ENCODE measurements at regions not wholly inside any gene's neighbourhood (a gene's known extent, or its start where the extent isn't known, plus 50 kb on each side); places are given as distances from the start of the nearest gene placed in this dataset.

DNA sequence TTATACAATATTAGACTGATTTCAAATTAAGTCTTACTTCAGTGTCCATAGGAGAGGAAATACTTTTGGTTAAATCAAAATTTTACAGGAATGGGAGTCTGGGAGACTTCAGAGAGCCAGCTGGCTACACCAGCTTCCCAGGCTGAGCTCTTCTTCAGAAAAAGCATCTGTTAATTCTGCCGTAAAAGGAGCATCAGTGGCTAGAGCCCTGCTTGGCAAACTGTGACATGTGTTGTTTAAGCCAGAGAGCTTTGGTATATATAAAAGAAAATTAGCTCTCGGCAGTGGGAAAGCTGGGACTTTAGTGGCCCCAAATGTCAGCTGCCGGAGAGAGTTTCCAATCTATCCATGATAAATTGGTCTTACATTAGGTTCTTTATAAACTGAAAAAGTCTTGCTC is 378.8 kb upstream of the TUSC1 start:
- TF ChIP-seq, protein P1, sequence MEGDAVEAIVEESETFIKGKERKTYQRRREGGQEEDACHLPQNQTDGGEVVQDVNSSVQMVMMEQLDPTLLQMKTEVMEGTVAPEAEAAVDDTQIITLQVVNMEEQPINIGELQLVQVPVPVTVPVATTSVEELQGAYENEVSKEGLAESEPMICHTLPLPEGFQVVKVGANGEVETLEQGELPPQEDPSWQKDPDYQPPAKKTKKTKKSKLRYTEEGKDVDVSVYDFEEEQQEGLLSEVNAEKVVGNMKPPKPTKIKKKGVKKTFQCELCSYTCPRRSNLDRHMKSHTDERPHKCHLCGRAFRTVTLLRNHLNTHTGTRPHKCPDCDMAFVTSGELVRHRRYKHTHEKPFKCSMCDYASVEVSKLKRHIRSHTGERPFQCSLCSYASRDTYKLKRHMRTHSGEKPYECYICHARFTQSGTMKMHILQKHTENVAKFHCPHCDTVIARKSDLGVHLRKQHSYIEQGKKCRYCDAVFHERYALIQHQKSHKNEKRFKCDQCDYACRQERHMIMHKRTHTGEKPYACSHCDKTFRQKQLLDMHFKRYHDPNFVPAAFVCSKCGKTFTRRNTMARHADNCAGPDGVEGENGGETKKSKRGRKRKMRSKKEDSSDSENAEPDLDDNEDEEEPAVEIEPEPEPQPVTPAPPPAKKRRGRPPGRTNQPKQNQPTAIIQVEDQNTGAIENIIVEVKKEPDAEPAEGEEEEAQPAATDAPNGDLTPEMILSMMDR (IDR thresholded peaks at IDR 0.05; ENCODE audit: low read depth, low read length) = no peak
- POLR2A ChIA-PET = interaction anchor here (0.6 kb wide), 1 partner anchor 416 kb away, joined by 3 read pairs; no protein-coding TSS in a partner anchor
- CTCF ChIA-PET = no interaction called here
- no peak overlapping the region for H3K4me3 ChIP-seq (ENCODE audit: low read depth, low read length)
- no peaks in the 10 kb centered on the region for H3K27me3 ChIP-seq (ENCODE audit: control insufficient read depth, insufficient read depth, low read length)
- no peak for DNase-seq (ENCODE audit: low read depth, low spot score)
- no peak overlapping the region for H3K27ac ChIP-seq (ENCODE audit: low read depth, low read length)
- no peaks in the 10 kb centered on the region for H3K9me3 ChIP-seq (ENCODE audit: control insufficient read depth, insufficient read depth, low read length)

DNA sequence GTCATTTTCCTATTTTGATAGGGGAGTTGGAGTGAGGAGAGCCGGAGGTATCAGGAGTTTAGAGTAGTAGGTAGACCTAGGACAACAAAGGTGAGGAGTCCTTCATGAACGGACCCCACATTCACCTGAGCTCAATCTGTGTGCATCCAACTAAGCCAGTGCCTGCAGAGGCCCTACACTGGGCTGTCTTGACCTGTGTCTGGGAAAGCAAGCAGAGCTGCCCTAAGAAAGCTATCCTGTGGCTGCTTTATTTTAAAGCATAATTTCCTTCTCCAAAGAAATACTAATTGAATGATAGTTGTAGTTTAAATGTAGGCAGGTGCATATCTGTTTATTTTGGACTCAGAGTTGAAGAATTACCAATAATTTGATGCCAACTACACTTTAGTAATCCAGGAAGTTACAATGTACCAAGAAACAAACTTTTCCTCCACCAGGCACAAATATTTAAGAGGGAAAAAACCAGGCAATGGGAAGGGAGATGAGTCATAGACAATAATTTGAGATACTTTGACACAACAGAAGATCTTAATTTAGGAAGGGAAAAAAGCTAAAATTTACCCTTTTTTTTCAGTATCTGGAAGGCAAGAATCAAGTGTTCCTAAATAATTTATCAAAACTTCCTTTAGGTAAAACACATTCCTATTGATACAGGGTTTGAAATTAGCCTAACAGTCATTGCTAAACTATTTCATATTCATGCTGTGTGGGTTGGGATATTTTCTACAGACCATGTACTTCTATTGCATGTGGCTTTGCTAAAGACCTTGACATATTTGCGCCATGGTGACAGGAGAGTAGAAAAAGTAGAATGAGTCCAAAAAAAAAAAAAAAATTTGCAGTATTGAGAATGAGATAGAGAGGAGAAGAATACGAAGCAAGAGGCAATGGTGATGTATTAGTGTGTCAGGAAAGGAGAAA is 376.6 kb upstream of the TUSC1 start:
- no peak for DNase-seq (ENCODE audit: low read depth, low spot score)
- no peaks in the 10 kb centered on the region for H3K9me3 ChIP-seq (ENCODE audit: control insufficient read depth, insufficient read depth, low read length)
- CTCF ChIA-PET = no interaction called here
- POLR2A ChIA-PET = no interaction called here
- H3K27ac ChIP-seq (ENCODE audit: low read depth, low read length) = no peak overlapping the region
- TF ChIP-seq, protein P1 (IDR thresholded peaks at IDR 0.05; ENCODE audit: low read depth, low read length) = no peak
- no peak overlapping the region for H3K4me3 ChIP-seq (ENCODE audit: low read depth, low read length)
- H3K27me3 ChIP-seq (ENCODE audit: control insufficient read depth, insufficient read depth, low read length) = no peaks in the 10 kb centered on the region

DNA sequence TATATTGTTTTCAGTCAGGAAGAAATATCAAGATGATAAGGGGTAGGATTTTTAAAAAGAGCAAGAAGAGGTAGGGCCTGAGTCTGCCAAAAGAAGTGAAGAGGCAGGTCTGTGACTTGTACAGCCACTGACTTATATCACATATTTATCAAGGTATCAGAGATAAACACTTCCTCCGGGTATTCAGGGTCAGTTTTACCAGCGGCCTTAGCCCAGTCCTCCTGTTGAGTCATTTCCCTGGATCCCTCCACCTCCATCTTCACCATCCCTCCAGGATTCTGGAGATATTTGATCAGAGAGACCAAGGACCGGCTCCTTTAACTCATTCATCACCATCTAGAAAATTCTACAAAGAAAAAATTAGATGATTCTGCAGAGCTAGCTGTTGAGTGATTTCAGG is 375.7 kb upstream of the TUSC1 start:
- POLR2A ChIA-PET = no interaction called here
- no peak overlapping the region for H3K4me3 ChIP-seq (ENCODE audit: low read depth, low read length)
- H3K27me3 ChIP-seq (ENCODE audit: control insufficient read depth, insufficient read depth, low read length) = no peaks in the 10 kb centered on the region
- DNase-seq (ENCODE audit: low read depth, low spot score) = no peak
- CTCF ChIA-PET = no interaction called here
- no peaks in the 10 kb centered on the region for H3K9me3 ChIP-seq (ENCODE audit: control insufficient read depth, insufficient read depth, low read length)
- no peak overlapping the region for H3K27ac ChIP-seq (ENCODE audit: low read depth, low read length)
- TF ChIP-seq, protein P1 (IDR thresholded peaks at IDR 0.05; ENCODE audit: low read depth, low read length) = no peak

DNA sequence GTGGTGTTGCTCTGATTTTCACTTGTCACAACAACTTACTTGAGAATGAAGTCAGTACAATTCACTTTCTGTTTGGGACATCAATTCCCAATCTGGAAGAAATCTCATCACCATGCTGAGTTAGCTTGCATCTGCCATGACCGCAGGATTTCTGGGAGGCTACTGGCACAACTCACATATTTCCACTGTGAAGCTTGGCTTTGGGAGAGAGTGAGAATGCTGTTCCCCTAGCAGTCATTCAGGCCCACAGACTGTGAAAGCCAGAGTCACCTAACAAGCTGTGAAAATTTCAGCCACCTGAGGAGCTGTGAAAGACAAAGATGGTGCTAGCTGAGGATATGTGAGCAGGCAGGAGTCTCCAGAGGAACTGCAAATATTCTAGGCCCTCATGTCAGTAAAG is 365.2 kb upstream of the TUSC1 start:
- no peaks in the 10 kb centered on the region for H3K27me3 ChIP-seq (ENCODE audit: control insufficient read depth, insufficient read depth, low read length)
- H3K4me3 ChIP-seq (ENCODE audit: low read depth, low read length) = no peak overlapping the region
- TF ChIP-seq, protein P1 (IDR thresholded peaks at IDR 0.05; ENCODE audit: low read depth, low read length) = no peak
- H3K27ac ChIP-seq (ENCODE audit: low read depth, low read length) = no peak overlapping the region
- no peaks in the 10 kb centered on the region for H3K9me3 ChIP-seq (ENCODE audit: control insufficient read depth, insufficient read depth, low read length)
- POLR2A ChIA-PET = no interaction called here
- DNase-seq (ENCODE audit: low read depth, low spot score) = no peak
- CTCF ChIA-PET = no interaction called here

DNA sequence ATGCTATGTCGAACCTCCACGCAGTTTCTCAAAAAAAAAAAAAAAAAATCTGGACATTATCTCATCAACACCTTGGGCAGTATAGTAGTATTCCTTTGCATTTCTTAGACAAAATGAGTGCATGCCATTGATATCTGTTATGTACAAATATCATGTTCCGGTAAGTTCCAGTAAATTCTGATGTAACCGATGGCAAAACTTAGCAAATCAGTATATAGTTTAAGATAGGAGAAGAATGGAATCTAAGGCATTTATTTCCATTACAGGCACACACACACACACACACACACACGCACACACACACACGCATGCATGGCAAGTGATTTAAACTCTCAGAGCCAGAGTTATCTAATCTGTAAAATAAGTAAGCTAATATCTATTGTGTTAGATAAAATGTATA is 356.5 kb upstream of the TUSC1 start:
- Histone ChIP-seq H3K9me3 (ENCODE audit: control insufficient read depth, insufficient read depth, low read length) (no peaks in the 10 kb centered on the region), H3K27ac (ENCODE audit: low read depth, low read length) (no peak overlapping the region), H3K27me3 (ENCODE audit: control insufficient read depth, insufficient read depth, low read length) (no peaks in the 10 kb centered on the region), H3K4me3 (ENCODE audit: low read depth, low read length) (no peak overlapping the region)
- no peak for DNase-seq (ENCODE audit: low read depth, low spot score)
- ChIA-PET CTCF (no interaction called here), POLR2A (interaction anchor here (0.7 kb wide), 1 partner anchor 290 kb away, joined by 5 read pairs; no protein-coding TSS in a partner anchor)
- TF ChIP-seq, protein P1 (IDR thresholded peaks at IDR 0.05; ENCODE audit: low read depth, low read length) = no peak

Data from AG04450 (cell line).